ENCODE measurements at regions not wholly inside any gene's neighbourhood (a gene's known extent, or its start where the extent isn't known, plus 50 kb on each side); places are given as distances from the start of the nearest gene placed in this dataset.

DNA sequence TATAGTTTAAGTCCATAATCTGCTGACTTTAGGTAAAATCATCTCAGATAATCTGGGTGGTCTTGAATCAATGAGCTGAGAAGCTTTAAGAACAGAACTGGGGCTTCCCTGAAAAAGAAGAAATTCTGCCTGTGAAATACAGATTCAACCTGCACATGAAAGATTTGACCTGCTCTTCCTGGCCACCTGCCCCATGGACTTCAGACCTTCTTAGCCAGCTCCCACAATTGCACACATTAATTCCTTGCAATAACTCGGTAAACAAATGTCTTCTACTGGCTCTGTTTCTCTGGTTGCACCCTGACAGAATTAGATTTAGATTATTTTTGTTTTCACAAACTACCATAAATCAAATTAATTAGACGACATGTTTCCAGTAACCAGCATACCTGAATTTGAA is 2117.9 kb upstream of the C9orf72 start:
- TF ChIP-seq, protein P1, sequence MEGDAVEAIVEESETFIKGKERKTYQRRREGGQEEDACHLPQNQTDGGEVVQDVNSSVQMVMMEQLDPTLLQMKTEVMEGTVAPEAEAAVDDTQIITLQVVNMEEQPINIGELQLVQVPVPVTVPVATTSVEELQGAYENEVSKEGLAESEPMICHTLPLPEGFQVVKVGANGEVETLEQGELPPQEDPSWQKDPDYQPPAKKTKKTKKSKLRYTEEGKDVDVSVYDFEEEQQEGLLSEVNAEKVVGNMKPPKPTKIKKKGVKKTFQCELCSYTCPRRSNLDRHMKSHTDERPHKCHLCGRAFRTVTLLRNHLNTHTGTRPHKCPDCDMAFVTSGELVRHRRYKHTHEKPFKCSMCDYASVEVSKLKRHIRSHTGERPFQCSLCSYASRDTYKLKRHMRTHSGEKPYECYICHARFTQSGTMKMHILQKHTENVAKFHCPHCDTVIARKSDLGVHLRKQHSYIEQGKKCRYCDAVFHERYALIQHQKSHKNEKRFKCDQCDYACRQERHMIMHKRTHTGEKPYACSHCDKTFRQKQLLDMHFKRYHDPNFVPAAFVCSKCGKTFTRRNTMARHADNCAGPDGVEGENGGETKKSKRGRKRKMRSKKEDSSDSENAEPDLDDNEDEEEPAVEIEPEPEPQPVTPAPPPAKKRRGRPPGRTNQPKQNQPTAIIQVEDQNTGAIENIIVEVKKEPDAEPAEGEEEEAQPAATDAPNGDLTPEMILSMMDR (IDR thresholded peaks at IDR 0.05; ENCODE audit: low read depth, low read length) = no peak
- no peak for TF ChIP-seq EZH2phosphoT487 (IDR thresholded peaks at IDR 0.05; ENCODE audit: low read depth)
